ENCODE measurements at regions not wholly inside any gene's neighbourhood (a gene's known extent, or its start where the extent isn't known, plus 50 kb on each side); places are given as distances from the start of the nearest gene placed in this dataset.

DNA sequence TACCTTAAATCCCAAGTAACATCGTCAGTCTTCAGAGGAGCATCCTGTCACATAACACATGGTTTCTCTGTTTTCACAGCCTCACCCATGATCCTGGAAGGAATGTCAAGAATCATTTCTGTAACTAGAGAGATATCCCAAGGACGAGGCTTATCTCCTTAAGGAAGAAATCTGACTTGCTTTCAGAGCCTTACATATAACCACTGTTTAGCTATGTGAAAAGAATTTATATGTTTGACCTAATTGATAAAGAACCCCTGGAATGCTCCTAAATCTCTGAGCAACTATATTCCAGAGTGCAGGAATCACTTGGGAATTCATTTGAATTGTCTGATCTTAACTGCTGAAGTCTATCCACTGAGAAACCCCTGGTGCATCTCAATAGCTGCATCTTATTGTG lies 243.1 kb downstream of the ALDH8A1 start:
- no peak for FAIRE-seq

DNA sequence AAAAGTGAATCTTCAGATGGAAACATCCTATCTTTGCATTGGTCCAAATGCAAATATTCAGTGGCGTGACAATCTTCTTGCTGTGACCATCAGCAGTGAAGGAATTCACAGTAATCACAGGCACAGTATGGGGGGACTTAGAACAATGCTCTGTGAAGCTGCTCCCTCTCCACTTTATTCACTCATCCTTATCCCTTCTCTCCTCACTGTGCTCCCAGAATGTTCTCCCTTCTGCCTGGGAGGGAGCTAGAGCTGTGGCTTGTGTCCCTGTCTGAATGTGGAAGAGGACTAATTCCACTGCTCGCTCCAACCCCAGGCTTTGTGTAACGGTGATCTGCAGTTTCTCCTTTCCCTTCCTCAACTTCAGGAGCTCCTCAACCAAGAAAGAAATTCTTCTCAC lies 243.7 kb downstream of the ALDH8A1 start:
- FAIRE-seq, result no peak

DNA sequence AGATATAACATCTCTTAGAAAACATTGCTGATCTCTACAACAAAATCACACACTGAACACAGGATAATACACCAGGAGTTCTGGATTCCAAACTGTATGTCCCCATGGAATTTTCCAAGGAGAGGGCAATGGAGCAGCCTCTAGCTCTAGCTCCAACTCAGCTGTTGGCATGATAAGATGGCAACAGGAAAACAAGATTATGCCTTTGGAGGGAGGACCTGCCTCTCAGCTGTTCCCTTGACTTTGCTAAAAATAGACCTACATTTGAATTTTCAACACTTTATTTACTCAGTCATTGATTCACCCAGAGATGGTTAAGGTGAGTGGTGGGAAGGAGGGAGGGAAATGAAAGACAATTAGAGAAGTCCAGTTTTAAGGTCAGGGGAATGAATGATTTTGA lies 246.7 kb downstream of the ALDH8A1 start:
- FAIRE-seq, result no peak

DNA sequence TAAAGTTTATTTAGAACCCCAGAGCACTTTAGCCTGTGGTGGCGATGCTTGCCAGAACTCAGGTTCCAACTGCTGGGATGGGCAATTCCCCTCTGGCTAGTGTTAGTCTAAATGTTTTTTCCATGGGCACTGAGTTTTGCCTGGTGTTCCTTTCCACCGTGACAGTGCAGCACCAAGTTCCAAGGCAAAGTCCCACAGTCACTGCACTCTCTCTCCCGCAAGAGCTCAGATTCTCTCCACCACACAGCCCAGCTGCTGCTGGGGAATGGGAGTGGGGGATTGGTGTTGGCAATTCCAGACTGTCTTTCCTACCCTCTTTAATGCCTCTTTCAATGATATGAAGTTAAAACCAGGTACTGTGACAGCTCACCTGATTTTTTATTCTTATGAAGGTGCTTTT lies 247.6 kb downstream of the ALDH8A1 start:
- FAIRE-seq, result no peak

DNA sequence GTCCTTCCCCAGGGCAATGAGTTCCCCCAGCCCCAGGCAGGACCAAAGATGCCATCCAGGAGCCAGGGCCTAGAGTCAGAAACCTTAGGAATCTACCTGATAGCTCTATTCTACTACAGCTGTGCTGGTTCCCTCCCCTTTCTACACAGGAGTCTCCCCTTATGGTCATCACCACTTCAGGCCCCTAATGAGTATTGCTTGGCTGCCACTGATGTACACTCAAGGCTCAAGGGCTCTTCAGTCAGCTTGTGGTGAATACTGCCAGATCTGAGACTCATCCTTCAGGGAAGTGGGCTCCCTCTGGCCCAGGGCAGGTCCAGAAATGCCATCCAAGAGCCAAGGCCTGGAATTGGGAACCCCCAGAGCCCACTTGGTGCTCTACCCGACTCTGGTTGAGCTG lies 248.6 kb downstream of the ALDH8A1 start:
- FAIRE-seq, result no peak

DNA sequence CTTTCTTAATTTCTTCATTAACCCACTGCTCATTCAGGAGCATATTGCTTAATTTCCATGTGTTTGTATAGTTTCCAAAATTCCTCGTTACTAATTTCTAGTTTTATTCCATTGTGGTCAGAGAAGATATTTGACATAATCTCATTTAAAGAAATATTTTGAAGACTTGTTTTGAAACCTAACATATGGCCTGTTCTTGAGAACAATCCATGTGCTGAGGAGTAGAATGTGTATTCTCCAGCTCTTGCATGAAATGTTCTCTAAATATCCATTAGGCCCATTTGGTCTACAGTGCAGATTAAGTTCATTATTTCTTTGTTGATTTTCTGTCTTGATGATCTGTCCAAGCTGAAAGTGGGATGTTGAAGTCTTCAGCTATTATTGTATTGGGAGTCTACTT lies 251.7 kb downstream of the ALDH8A1 start:
- no peak for FAIRE-seq

DNA sequence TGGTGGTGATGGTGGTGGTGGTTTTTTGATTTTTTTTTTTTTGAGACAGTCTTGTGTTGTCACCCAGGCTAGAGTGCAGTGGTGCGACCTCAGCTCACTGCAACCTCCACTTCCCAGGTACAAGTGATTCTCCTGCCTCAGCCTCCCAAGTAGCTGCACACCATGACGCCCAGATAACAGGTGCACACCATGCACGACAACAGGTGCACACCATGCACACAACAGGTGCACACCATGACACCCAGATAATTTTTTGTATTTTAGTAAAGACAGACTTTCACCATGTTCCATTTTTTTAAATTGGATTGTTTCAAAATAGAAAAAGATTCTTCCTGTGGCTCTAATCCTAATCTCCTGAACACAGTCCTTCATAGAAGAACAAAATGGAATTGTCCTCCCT lies 257.9 kb downstream of the ALDH8A1 start:
- FAIRE-seq, result no peak

DNA sequence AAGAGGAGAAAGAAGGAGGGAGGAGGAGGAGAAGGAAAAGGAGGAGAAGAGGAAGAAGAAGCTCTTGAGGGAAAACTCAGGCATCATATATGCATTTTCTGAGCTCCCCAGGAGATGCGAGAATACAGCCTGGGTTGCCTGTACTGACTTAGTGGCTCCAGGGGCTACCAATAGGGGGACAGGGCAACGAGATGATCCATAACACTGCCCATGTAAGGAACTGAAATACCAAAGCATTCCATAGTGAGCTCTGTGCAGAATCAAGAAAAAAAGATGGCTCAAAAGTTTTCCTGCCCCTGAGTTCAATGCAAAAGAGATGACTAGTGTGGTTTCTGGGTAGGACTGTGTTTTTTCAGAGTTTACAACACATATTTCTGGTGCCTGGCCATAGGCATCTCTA lies 258.7 kb downstream of the ALDH8A1 start:
- FAIRE-seq, result no peak

DNA sequence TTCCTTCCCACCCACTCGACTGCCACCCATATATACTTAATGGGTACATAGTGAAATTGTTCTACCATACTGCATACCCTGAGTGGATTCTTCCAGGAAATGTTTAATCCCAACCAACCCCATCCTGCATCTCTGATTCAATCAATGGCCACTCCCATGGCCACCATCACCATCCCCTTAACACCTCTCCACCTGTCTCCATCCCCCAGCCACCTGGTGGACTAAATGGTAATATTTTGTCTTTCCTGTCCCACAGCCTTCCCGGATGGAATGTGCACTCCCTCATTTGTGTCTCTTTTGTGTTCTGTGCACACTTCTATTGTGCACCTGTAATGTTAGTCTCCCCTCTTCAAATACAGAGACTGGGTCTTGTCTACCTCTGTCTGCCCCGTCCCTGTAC lies 259.9 kb downstream of the ALDH8A1 start:
- FAIRE-seq, result no peak

DNA sequence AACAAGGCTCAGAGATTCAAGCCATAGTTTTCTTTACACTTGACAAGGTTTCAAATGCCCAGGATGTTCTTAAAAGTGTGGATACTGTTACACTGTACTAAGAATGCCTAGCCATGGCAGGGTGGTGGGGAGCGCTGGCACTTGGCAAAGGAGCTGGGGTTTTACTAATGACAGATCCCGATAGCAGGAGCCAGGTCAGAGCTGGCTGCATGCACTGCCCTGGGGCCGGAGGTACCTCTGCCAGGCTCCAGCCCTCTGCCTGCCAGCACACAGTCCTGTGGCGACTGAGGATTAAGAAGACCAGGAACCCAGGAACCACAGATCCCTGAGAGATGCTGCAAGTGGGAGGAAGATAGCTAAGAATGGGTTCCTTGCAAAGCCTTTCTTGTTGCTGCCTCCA lies 260.3 kb downstream of the ALDH8A1 start:
- FAIRE-seq, result no peak

DNA sequence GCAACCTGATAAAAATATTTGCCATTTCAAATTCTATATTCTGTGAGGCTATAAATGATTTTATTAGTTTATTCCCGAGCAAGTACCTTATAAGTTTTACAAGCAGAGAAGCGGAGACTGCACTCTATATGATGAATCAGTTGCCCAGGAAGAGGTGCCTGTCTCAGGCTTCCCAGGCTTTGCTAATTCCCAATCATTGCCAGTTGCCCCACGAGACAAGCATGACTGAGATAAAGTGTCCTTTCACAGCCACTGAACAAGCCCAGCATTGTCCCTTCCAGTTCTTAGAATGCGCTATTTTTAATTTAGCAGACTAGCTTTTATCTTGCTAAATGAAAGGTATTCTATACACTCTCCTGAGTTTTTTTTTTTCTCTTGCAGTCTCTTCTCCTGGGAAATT lies 260.7 kb downstream of the ALDH8A1 start:
- no peak for FAIRE-seq

DNA sequence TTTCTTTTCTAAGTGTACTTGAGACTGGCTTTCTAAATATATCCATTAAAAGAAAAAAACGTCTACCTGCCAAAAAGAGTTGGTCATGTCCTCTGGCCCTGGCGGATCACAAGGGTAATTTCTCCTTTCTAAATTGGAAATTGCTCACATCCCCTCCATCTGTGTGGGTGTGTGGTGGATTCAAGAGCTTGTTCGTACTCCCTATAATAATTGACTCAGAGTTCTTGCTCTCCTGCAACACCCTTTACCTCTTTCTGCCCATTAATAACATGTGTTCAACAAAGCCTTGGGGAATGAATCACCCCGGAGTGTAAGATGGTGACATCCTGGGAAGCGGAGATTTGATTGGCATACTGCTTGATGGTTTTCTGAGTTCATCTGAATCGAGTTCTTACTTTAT lies 263.8 kb downstream of the ALDH8A1 start:
- FAIRE-seq, result no peak

DNA sequence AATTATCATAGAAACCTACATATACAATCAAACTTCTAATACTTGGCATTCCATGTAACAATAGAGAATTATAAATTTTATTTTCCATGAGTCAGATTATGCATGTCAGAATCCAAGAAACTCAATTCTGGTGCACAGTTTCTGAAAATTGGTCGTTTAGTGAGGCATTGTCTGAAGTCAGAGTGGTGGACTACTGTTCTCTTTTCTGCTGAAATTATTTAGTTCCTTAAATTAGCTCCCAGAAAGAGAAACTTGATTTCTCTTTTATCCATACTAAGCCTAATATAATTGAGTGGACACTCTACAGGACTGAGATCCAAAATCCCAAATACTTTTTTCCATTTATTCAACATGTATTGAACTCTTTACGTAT lies 265.5 kb downstream of the ALDH8A1 start:
- no peak for FAIRE-seq

DNA sequence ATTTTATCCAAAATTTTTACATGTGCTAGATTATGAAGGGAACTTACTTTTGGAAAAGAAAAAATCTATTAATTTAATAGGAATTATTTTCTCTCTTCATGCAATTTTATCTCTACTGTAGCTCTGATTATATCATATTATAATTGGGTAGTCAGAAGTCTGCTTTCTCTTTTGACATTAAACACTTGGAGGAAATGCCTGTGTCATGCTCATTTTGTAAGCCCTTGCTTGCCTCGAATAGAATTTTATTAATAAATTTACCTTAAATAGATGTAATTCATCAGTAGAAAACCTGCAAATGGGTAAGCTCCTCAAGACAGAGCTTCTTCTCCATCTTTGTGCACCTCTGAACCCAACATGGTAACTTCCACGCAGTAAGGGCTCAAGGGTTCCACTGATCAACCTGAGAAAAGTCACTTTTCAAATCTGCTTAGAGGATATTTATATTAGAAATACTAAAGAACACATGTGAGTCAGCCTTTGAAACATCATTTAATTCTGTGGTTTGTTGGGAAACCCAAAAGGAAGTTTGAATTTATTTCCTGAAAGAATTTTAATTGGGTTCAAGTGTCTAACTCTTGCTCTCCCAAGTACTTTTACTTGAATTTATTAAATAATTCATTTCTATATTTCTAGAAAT lies 266.0 kb downstream of the ALDH8A1 start:
- no peak for FAIRE-seq

DNA sequence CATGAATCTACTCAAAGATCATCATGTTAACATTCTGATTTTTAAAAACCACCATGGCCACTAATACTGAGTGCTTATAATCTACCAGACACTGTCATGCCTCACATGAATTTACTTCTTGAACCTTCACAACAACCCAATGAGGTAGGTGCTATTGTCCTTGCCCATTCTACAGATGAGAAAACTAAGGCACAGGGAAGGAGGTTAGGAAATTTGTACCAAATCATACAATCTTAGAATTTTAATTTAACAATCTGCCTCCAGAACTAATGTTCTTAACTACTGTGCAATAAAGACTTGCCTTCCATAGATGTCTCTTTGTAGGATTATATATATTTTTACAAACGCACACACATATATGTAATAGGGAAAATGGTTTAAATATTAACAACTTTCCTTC lies 269.5 kb downstream of the ALDH8A1 start:
- FAIRE-seq, result no peak

DNA sequence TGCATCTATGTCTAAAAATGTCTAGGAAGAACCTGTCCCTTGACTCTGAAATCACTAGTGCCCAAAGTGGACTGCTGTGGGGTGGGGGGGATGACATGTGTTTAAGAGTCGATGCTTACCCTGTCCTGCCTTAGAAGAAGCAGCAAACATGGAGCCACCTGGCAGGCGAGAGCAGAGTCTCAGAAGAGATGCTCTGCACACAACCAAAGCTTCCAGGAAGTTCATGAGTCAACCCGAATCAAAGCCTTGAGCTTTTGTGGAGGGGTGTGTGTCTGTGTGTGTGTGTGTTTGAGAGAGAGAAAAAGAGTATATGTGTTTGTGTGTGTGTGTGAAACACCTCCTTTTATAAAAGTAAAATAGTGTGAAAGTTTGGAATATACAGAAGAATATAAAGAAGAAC lies 269.9 kb downstream of the ALDH8A1 start:
- FAIRE-seq, result no peak

DNA sequence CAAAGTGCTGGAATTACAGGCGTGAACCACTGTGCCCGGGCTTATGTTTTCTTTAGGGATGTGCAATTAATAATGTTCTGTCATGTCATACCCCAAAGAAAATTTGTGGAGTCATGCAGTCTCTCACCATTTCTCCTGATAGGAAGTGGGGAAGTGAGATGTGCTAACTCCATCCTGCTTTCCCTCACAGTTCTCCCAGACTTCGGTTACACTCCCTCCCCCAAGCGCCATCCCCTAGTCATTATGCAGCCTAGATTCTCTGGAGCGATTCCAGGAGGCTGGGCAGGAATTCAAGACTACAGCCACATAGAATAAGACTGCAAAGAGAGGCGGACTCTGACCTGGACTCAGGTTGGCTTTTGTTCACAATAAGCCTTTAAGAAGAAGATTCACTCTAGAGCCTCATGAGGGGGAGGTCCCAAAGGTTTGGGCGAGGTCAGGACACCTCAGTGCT lies 271.4 kb downstream of the ALDH8A1 start:
- FAIRE-seq, result no peak

DNA sequence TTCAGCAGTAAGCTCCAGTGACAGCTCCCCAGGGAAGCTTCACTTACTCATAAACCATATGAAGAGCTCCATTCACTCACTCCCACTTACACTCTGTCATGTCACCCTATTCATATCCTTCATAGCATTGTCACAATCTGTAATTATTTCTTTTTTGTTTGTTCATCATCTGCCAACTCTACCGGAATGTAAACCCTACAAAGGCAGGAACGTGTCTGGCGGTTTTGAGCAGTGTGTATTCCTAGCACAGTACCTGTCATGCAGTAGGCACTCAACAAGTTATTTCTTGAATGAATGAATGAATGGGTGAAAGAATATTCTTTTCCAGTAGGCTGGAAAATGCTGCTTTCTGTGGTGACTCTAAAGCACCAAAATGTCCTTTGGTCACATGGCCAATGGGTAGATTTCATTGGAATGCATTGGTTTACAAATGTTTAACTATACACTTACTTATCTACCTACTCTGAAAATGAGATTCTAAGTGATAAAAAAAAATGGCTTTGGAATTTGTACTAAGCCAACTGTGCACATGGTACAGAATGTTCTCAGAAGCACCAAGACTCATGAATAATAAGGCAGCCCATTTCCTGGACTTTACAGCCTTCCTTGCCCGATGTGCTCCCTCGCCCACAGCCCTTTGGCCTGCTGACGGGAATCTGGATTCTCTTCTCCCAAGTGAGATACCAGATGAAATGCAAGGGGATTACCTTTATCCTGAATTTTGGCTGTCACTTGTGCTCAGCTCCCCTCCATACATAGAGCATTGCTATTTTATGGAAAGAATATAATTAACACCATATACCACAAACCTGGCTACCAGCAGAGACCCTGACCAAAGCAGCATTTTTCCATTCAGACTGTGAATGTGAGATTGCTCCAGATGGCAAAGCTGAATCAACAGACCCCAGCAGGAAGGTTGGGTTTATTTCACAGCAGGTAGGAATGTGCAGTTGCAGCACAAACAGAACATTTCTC lies 273.3 kb downstream of the ALDH8A1 start:
- FAIRE-seq, result no peak

DNA sequence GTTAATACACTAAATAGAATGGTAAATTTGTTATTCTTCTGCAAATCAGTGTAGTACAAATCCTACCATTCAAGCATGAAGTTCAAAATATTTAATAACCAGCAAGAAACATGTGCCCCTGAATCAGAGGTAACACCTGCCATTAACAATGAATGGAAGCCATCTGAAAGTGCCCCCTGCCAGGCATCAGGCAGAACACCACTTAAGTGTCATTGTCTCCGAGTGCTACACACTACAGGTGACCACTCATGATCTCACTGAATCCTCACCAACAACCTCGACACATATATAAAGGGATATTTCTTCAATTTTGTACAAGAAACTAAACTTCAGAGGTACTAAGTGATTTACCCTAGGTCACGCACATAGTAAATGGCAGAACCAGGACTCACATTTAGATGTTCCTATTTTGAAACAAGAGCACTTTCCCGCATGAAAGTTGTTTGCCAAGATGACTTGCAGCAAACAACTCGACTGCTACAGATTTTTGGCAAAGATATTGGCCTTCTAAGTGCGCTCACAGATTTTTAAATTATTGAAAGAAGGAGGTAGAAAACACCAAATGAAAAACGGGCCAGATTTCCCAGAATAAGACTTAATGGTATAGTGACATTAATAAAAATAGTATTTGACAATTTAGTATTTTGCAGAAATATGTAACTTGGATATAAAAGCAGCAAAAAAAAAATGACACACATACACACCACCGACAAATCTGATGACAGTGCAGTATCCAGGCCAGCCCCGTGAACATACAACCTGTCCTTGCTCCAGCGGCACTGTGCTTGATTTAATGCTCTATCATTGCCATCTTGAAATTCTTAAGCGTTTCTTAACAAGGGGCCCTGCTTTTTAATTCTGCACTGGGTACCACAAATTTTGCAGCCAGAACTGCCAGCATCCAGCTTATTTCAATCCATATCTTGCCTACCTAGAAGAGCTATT lies 274.5 kb downstream of the ALDH8A1 start:
- no peak for FAIRE-seq

DNA sequence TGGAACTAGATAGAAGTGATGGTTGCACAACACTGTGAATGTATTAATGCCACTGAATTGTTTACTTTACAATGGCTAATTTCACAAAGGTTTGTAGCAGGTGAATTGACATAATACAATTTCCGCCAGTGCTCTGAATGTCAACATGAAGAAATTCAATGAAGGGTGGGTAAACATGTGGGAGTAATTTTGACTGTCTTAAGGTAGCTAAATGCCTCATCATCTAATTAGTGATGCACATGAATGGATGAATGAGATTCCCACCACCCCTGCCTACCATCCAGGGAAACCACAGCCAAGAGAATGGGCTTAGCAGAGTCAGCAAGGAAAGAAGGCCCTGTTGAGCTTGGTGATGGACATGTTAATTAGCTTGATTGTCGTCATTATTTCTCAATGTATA lies 275.3 kb downstream of the ALDH8A1 start:
- no peak for FAIRE-seq

DNA sequence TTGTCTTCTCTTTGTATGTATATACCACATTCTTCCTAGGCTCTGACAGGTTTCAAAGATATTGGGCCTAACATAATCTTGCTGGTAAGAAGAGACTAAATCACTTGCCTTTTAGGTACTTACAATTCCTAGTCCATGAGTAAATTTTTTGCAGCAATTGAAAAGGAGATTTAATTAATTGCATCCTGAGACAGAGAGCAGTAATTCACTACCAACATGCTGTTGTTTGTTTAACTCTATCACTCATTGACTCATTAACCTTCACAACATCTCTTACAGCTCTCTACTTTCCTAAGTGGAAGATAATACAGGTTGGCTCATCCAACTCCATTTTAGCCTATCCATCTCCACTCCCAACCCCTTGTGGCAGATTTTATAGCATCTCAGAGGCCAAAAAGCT lies 280.4 kb downstream of the ALDH8A1 start:
- no peak for FAIRE-seq

DNA sequence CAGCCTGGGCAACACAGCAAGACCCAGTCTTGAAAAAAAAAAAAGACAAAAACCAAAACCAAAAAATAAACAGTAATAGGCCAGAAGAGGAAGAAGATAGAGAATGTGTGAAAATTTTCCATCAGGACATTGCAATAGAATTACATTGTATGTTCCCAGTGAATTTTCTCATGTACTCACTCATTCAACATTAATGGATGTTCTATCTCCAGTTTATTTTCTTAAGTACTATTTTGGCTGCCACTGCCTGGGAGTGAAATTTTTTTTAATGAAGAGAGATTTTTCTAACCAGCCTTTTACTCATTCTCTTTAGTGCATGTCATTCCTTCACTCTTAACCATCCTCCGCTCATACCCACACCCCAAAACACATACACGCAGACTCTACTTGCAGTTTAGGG lies 282.8 kb downstream of the ALDH8A1 start:
- FAIRE-seq, result no peak

DNA sequence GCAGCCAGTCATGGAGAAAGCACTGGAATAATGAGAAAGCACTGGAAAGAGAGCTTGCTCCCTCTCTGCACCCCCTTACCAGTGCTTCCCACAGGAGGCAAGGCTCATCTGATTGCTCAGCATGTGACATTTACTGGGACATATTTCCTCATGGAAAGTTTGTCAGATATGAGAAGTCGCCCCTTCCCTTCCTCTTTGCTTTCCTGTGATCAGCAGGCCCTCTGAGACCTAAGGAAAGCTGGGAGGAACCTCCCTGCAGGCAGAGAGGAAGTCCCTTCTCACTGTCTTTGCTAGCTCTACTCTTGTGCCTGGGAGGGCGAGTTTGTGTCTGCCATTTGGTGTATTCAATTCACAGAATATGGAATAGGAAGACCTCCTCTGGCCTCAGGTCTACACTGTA lies 283.8 kb downstream of the ALDH8A1 start:
- no peak for FAIRE-seq

Data from colon (tissue), 2 donors.